ENCODE measurements at regions not wholly inside any gene's neighbourhood (a gene's known extent, or its start where the extent isn't known, plus 50 kb on each side); places are given as distances from the start of the nearest gene placed in this dataset.

- H3K4me2 ChIP-seq (ENCODE audit: control insufficient read depth, extremely low read depth, insufficient read depth, low read depth, low read length): no peak overlapping the region
- no peaks in the 10 kb centered on the region for H3K27me3 ChIP-seq (ENCODE audit: control insufficient read depth, extremely low read depth, insufficient read depth, low read length)
- DNase-seq (ENCODE audit: low read depth, low spot score): no peak
- no peak for TF ChIP-seq EZH2 (IDR thresholded peaks at IDR 0.05; ENCODE audit: low read length)
- TF ChIP-seq, protein P1, sequence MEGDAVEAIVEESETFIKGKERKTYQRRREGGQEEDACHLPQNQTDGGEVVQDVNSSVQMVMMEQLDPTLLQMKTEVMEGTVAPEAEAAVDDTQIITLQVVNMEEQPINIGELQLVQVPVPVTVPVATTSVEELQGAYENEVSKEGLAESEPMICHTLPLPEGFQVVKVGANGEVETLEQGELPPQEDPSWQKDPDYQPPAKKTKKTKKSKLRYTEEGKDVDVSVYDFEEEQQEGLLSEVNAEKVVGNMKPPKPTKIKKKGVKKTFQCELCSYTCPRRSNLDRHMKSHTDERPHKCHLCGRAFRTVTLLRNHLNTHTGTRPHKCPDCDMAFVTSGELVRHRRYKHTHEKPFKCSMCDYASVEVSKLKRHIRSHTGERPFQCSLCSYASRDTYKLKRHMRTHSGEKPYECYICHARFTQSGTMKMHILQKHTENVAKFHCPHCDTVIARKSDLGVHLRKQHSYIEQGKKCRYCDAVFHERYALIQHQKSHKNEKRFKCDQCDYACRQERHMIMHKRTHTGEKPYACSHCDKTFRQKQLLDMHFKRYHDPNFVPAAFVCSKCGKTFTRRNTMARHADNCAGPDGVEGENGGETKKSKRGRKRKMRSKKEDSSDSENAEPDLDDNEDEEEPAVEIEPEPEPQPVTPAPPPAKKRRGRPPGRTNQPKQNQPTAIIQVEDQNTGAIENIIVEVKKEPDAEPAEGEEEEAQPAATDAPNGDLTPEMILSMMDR (optimal IDR thresholded peaks at IDR 0.05 in 1 of 3, IDR thresholded peaks at IDR 0.05 in 1 of 3, conservative IDR thresholded peaks at IDR 0.05 in 1 of 3; ENCODE audit: extremely low read depth in 1 of 3, insufficient read depth in 2 of 3, low read length in 3 of 3): no peak
- H3K4me3 ChIP-seq (ENCODE audit: control insufficient read depth in 2 of 3, extremely low read depth in 1 of 3, insufficient read depth in 2 of 3, low read depth in 1 of 3, low read length in 3 of 3): no peak overlapping the region
- no peak for FAIRE-seq
- peaks cover 0 to 3% of the 10 kb centered on the region in 2 experiments for H3K36me3 ChIP-seq (ENCODE audit: control insufficient read depth in 2 of 2, extremely low read depth in 1 of 2, insufficient read depth in 2 of 2, low read length in 2 of 2)
- H3K27ac ChIP-seq (ENCODE audit: control insufficient read depth, insufficient read depth, low read length): no peak overlapping the region
- no peaks in the 10 kb centered on the region for H3K9me3 ChIP-seq (ENCODE audit: control insufficient read depth, low read depth, low read length)
- H3K79me2 ChIP-seq (ENCODE audit: control insufficient read depth, insufficient read depth, low read length): no peaks in the 10 kb centered on the region
- H2AFZ ChIP-seq (ENCODE audit: control insufficient read depth, low read length): no peak overlapping the region
- H4K20me1 ChIP-seq (ENCODE audit: control insufficient read depth, extremely low read depth, insufficient read depth, low read length): no peaks in the 10 kb centered on the region
- no peak overlapping the region for H3K9ac ChIP-seq (ENCODE audit: control insufficient read depth, extremely low read depth, insufficient read depth, low read length)
- H3K9me1 ChIP-seq (ENCODE audit: control insufficient read depth, extremely low read depth, insufficient read depth, low read length): no peaks in the 10 kb centered on the region
- H3K4me1 ChIP-seq (ENCODE audit: control insufficient read depth, extremely low read depth, insufficient read depth, low read length): no peaks in the 10 kb centered on the region
- dilution Hi-C loops (cut with MboI; ENCODE audit: extremely low pct_ligation_motif_present, low sequenced_read_pairs): no loop called here
Observed at GRCh38 chr10:10774416-10774815, 243.3 kb upstream of the CELF2 start.

DNA sequence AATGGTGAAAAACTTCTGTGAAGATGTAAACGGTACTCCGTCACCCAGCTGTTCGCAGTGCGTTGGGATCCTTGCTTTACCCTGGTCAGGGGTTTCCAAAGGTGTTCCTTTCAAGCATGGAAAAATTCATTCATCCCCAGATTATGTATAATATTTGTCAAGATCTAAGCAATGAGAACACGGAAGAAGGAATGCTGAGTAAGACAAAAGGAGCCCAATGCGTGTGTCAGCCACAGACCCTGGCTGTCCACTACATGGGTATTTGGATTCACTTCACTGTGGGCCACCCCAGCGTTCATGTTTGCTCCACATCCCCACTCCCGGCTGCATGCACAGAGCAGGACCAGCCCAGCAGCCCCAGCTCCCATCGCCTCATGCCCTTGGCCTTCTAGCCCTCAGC, 241.3 kb upstream of the CELF2 start:
- dilution Hi-C loops (cut with MboI; ENCODE audit: extremely low pct_ligation_motif_present, low sequenced_read_pairs): no loop called here
- no peak overlapping the region for H2AFZ ChIP-seq (ENCODE audit: control insufficient read depth, low read length)
- no peak overlapping the region for H3K27ac ChIP-seq (ENCODE audit: control insufficient read depth, insufficient read depth, low read length)
- H3K79me2 ChIP-seq (ENCODE audit: control insufficient read depth, insufficient read depth, low read length): no peaks in the 10 kb centered on the region
- H4K20me1 ChIP-seq (ENCODE audit: control insufficient read depth, extremely low read depth, insufficient read depth, low read length): no peaks in the 10 kb centered on the region
- H3K27me3 ChIP-seq (ENCODE audit: control insufficient read depth, extremely low read depth, insufficient read depth, low read length): no peaks in the 10 kb centered on the region
- H3K36me3 ChIP-seq (ENCODE audit: control insufficient read depth in 2 of 2, extremely low read depth in 1 of 2, insufficient read depth in 2 of 2, low read length in 2 of 2): peaks cover 0 to 3% of the 10 kb centered on the region in 2 experiments
- no peak for DNase-seq (ENCODE audit: low read depth, low spot score)
- H3K9me1 ChIP-seq (ENCODE audit: control insufficient read depth, extremely low read depth, insufficient read depth, low read length): no peaks in the 10 kb centered on the region
- H3K4me1 ChIP-seq (ENCODE audit: control insufficient read depth, extremely low read depth, insufficient read depth, low read length): no peaks in the 10 kb centered on the region
- TF ChIP-seq EZH2 (IDR thresholded peaks at IDR 0.05; ENCODE audit: low read length): no peak
- TF ChIP-seq, protein P1 (optimal IDR thresholded peaks at IDR 0.05 in 1 of 3, IDR thresholded peaks at IDR 0.05 in 1 of 3, conservative IDR thresholded peaks at IDR 0.05 in 1 of 3; ENCODE audit: extremely low read depth in 1 of 3, insufficient read depth in 2 of 3, low read length in 3 of 3): no peak
- H3K4me2 ChIP-seq (ENCODE audit: control insufficient read depth, extremely low read depth, insufficient read depth, low read depth, low read length): no peak overlapping the region
- no peak overlapping the region for H3K9ac ChIP-seq (ENCODE audit: control insufficient read depth, extremely low read depth, insufficient read depth, low read length)
- FAIRE-seq: no peak
- H3K4me3 ChIP-seq (ENCODE audit: control insufficient read depth in 2 of 3, extremely low read depth in 1 of 3, insufficient read depth in 2 of 3, low read depth in 1 of 3, low read length in 3 of 3): no peak overlapping the region
- H3K9me3 ChIP-seq (ENCODE audit: control insufficient read depth, low read depth, low read length): no peaks in the 10 kb centered on the region
